ENCODE measurements at regions not wholly inside any gene's neighbourhood (a gene's known extent, or its start where the extent isn't known, plus 50 kb on each side); places are given as distances from the start of the nearest gene placed in this dataset.

- no peaks in the 10 kb centered on the region; the same call in 1 of the 2 replicates for H3K27me3 ChIP-seq (ENCODE audit: control insufficient read depth, low read length)
- H3K4me1 ChIP-seq (ENCODE audit: control insufficient read depth, low read length): no peaks in the 10 kb centered on the region
- no peaks in the 10 kb centered on the region for H4K20me1 ChIP-seq (ENCODE audit: control insufficient read depth, insufficient read depth, low read depth, low read length)
- TF ChIP-seq EZH2phosphoT487 (IDR thresholded peaks at IDR 0.05; ENCODE audit: borderline replicate concordance, low read length): no peak
- no peak for TF ChIP-seq CTCF (IDR thresholded peaks at IDR 0.05; ENCODE audit: low read depth, low read length, poor library complexity, severe bottlenecking)
- no peaks in the 10 kb centered on the region for H3K36me3 ChIP-seq (ENCODE audit: control insufficient read depth, low read length)
- H3K4me2 ChIP-seq (ENCODE audit: low read length): no peak overlapping the region
- no peak overlapping the region for H3K27ac ChIP-seq (ENCODE audit: low read depth, low read length)
- no peaks in the 10 kb centered on the region for H3K79me2 ChIP-seq (ENCODE audit: control insufficient read depth, low read length)
- H3K4me3 ChIP-seq (ENCODE audit: low read length): no peak overlapping the region
- no peaks in the 10 kb centered on the region for H3F3A ChIP-seq (ENCODE audit: control insufficient read depth, insufficient read depth)
- no peaks in the 10 kb centered on the region for H3K9me3 ChIP-seq (ENCODE audit: control insufficient read depth, insufficient read depth, low read length)
- H3K9me2 ChIP-seq (replicated peaks; ENCODE audit: control insufficient read depth, low read length): no peaks in the 10 kb centered on the region
Observed at GRCh38 chr10:9215121-9215520, 1160.6 kb downstream of the GATA3 start.

- Histone ChIP-seq H3K9me3 (ENCODE audit: control insufficient read depth, insufficient read depth, low read length) (no peaks in the 10 kb centered on the region), H3K4me3 (ENCODE audit: low read length) (no peak overlapping the region), H3K4me1 (ENCODE audit: control insufficient read depth, low read length) (no peaks in the 10 kb centered on the region), H3K4me2 (ENCODE audit: low read length) (no peak overlapping the region), H3F3A (ENCODE audit: control insufficient read depth, insufficient read depth) (no peaks in the 10 kb centered on the region), H4K20me1 (ENCODE audit: control insufficient read depth, insufficient read depth, low read depth, low read length) (no peaks in the 10 kb centered on the region), H3K27ac (ENCODE audit: low read depth, low read length) (no peak overlapping the region), H3K27me3 (ENCODE audit: control insufficient read depth, low read length) (no peaks in the 10 kb centered on the region), H3K79me2 (ENCODE audit: control insufficient read depth, low read length) (no peaks in the 10 kb centered on the region), H3K9me2 (replicated peaks; ENCODE audit: control insufficient read depth, low read length) (no peaks in the 10 kb centered on the region), H3K36me3 (ENCODE audit: control insufficient read depth, low read length) (no peaks in the 10 kb centered on the region)
- TF ChIP-seq CTCF (IDR thresholded peaks at IDR 0.05; ENCODE audit: low read depth, low read length, poor library complexity, severe bottlenecking) (no peak), EZH2phosphoT487 (IDR thresholded peaks at IDR 0.05; ENCODE audit: borderline replicate concordance, low read length) (no peak)
Observed at GRCh38 chr10:9219860-9220259, 1165.4 kb downstream of the GATA3 start.

GRCh38 chr10:9222917-9223316 is 1168.4 kb downstream of the GATA3 start:
- no peaks in the 10 kb centered on the region for H4K20me1 ChIP-seq (ENCODE audit: control insufficient read depth, insufficient read depth, low read depth, low read length)
- H3K4me2 ChIP-seq (ENCODE audit: low read length): no peak overlapping the region
- no peaks in the 10 kb centered on the region for H3K36me3 ChIP-seq (ENCODE audit: control insufficient read depth, low read length)
- H3K9me3 ChIP-seq (ENCODE audit: control insufficient read depth, insufficient read depth, low read length): no peaks in the 10 kb centered on the region
- no peak overlapping the region for H3K4me3 ChIP-seq (ENCODE audit: low read length)
- no peaks in the 10 kb centered on the region for H3K9me2 ChIP-seq (replicated peaks; ENCODE audit: control insufficient read depth, low read length)
- H3K27me3 ChIP-seq (ENCODE audit: control insufficient read depth, low read length): no peaks in the 10 kb centered on the region
- TF ChIP-seq CTCF (IDR thresholded peaks at IDR 0.05; ENCODE audit: low read depth, low read length, poor library complexity, severe bottlenecking) (no peak), EZH2phosphoT487 (IDR thresholded peaks at IDR 0.05; ENCODE audit: borderline replicate concordance, low read length) (no peak)
- no peaks in the 10 kb centered on the region for H3K79me2 ChIP-seq (ENCODE audit: control insufficient read depth, low read length)
- no peak overlapping the region for H3K27ac ChIP-seq (ENCODE audit: low read depth, low read length)
- no peaks in the 10 kb centered on the region for H3F3A ChIP-seq (ENCODE audit: control insufficient read depth, insufficient read depth)
- H3K4me1 ChIP-seq (ENCODE audit: control insufficient read depth, low read length): no peaks in the 10 kb centered on the region

All from DOHH2 (cell line).